ENCODE measurements at regions not wholly inside any gene's neighbourhood (a gene's known extent, or its start where the extent isn't known, plus 50 kb on each side); places are given as distances from the start of the nearest gene placed in this dataset.
A peak's percentile ranks its signal among the peaks of the same experiment; 100 is the strongest.
"Not testable (repeated sequence)": the region's sequence is repeated elsewhere in the genome, so short reads cannot be mapped to it uniquely, and the experiment has no call there.

DNA sequence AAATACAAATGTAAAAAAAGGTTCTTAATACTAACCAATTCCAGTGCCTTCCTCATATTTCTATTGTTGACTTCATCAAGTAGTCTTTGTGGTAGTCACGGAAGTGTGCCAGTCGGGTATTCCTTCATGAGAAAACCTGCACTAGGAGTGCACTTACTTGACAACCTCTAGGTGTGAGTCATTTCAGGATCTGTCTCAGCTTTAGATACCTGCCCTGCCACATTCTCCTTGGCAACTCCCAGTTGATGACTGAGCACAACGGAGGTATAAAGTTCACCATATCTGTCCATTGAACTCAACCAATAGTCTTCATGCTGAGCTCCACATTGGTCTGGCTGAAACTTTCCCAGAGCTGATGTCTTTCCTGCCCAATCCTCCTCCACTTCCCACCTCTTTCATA, 215.7 kb downstream of the SYT10 start:
- TF ChIP-seq POLR2AphosphoS5 (IDR thresholded peaks at IDR 0.05) (no peak), EP300 (IDR thresholded peaks at IDR 0.05) (no peak), POLR2A (IDR thresholded peaks at IDR 0.05) (no peak)
- TF ChIP-seq, protein P1, sequence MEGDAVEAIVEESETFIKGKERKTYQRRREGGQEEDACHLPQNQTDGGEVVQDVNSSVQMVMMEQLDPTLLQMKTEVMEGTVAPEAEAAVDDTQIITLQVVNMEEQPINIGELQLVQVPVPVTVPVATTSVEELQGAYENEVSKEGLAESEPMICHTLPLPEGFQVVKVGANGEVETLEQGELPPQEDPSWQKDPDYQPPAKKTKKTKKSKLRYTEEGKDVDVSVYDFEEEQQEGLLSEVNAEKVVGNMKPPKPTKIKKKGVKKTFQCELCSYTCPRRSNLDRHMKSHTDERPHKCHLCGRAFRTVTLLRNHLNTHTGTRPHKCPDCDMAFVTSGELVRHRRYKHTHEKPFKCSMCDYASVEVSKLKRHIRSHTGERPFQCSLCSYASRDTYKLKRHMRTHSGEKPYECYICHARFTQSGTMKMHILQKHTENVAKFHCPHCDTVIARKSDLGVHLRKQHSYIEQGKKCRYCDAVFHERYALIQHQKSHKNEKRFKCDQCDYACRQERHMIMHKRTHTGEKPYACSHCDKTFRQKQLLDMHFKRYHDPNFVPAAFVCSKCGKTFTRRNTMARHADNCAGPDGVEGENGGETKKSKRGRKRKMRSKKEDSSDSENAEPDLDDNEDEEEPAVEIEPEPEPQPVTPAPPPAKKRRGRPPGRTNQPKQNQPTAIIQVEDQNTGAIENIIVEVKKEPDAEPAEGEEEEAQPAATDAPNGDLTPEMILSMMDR (IDR thresholded peaks at IDR 0.05), result no peak
- intact Hi-C loops (cut with DNase I), result no loop called here
- Histone ChIP-seq H3K36me3 (no peaks in the 10 kb centered on the region), H3K4me1 (no peaks in the 10 kb centered on the region), H3K27me3 (no peaks in the 10 kb centered on the region), H3K4me3 (no peak overlapping the region), H3K9me3 (no peaks in the 10 kb centered on the region), H3K27ac (no peak overlapping the region)
- WGBS, 2 donors, result 77 to 87% methylated on average over 3 of the region's 3 CpGs
- DNase-seq, result no peak

- DNase-seq, result no peak
- WGBS, 2 donors, result 91 to 93% methylated on average over 4 of the region's 4 CpGs
- no peaks in the 10 kb centered on the region for H3K36me3 ChIP-seq
Measured at GRCh38 chr12:33222357-33222756, 217.3 kb downstream of the SYT10 start.

DNA sequence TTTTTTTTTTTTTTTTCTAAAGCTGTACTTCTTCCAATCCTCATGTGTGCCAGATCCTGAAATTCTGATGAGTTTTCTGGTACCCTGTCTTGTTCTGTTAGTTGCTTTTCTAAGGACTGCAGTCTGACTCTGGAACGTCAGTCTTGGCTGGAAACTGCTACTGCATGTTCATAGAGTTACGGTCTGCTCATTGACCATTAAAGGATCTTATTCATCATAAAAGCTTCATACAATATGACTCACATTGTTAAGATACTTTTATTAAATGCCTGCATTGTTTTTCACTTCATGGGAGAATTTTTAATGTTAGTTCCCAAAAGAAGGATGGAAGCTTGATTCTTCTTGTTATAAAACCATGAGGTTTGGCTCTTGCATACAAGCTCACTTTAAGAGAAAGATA, 233.6 kb downstream of the SYT10 start:
- WGBS, 2 donors, result 59 to 78% methylated on average over 2 of the region's 2 CpGs
- H3K27ac ChIP-seq, result peak overlapping the region in 1 of 4 donors; percentile 25
- H3K36me3 ChIP-seq, result no peaks in the 10 kb centered on the region
- peaks cover 0 to 8% (median 0%) of the 10 kb centered on the region in 4 donors for H3K4me1 ChIP-seq
- TF ChIP-seq POLR2A (IDR thresholded peaks at IDR 0.05) (no peak), POLR2AphosphoS5 (IDR thresholded peaks at IDR 0.05) (no peak), EP300 (IDR thresholded peaks at IDR 0.05) (no peak)
- TF ChIP-seq, protein P1 (IDR thresholded peaks at IDR 0.05), result no peak
- intact Hi-C loops (cut with DNase I), result no loop called here
- no peaks in the 10 kb centered on the region for H3K9me3 ChIP-seq
- H3K4me3 ChIP-seq, result no peak overlapping the region
- no peaks in the 10 kb centered on the region for H3K27me3 ChIP-seq
- DNase-seq, result no peak

More at GRCh38 chr12:33222357-33222756, 217.3 kb downstream of the SYT10 start:
- Histone ChIP-seq H3K27ac (no peak overlapping the region), H3K9me3 (peaks cover 0 to 3% (median 0%) of the 10 kb centered on the region in 4 donors), H3K4me1 (no peaks in the 10 kb centered on the region), H3K27me3 (no peaks in the 10 kb centered on the region), H3K4me3 (no peak overlapping the region)
- no peak for TF ChIP-seq POLR2A (IDR thresholded peaks at IDR 0.05)
- no peak for TF ChIP-seq EP300 (IDR thresholded peaks at IDR 0.05)
- TF ChIP-seq POLR2AphosphoS5 (IDR thresholded peaks at IDR 0.05), result no peak
- intact Hi-C loops (cut with DNase I), result no loop called here

DNA sequence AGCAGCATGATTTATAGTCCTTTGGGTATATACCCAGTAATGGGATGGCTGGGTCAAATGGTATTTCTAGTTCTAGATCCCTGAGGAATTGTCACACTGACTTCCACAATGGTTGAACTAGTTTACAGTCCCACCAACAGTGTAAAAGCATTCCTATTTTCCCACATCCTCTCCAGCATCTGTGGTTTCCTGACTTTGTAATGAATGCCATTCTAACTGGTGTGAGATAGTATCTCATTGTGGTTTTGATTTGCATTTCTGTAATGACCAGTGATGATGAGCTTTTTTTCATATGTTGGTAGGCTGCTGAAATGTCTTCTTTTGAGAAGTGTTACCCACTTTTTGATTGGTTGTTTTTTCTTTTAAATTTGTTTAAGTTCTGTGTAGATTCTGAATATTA, 245.2 kb downstream of the SYT10 start:
- H3K4me1 ChIP-seq; H3K27ac ChIP-seq; H3K9me3 ChIP-seq; H3K27me3 ChIP-seq; intact Hi-C loops (cut with DNase I); H3K36me3 ChIP-seq; DNase-seq; H3K4me3 ChIP-seq: not testable (repeated sequence)

GRCh38 chr12:33192226-33192625, 247.4 kb downstream of the SYT10 start:
- Histone ChIP-seq H3K27ac (no peak overlapping the region), H3K4me3 (no peak overlapping the region), H3K4me1 (no peaks in the 10 kb centered on the region), H3K27me3 (no peaks in the 10 kb centered on the region), H3K36me3 (no peaks in the 10 kb centered on the region), H3K9me3 (peaks cover 0 to 7% (median 0%) of the 10 kb centered on the region in 4 donors)
- intact Hi-C loops (cut with DNase I), result no loop called here
- no peak for DNase-seq
- WGBS, 2 donors, result 79 to 90% methylated on average over 4 of the region's 4 CpGs
- TF ChIP-seq POLR2A (IDR thresholded peaks at IDR 0.05), result no peak
- TF ChIP-seq POLR2AphosphoS5 (IDR thresholded peaks at IDR 0.05), result no peak
- no peak for TF ChIP-seq EP300 (IDR thresholded peaks at IDR 0.05)
- TF ChIP-seq, protein P1 (IDR thresholded peaks at IDR 0.05), result no peak

DNA sequence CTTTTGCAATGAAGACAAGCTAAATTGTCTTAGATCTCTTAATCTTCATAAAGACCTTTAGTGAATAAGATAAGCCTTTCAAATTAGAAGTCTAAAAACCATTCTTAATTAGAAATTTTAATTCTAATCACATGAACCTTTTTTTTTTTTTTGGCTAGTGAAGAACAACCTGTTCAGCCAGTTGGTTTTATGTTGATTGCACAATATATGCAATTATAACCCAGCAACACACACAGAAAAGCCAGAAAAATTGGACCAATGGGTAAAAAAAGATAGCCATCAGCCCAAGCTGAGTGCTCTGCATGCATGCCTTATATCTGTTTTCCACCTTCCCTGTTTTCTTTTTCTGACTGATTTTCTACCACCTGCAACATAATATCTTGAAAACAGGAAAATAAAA, 252.2 kb downstream of the SYT10 start:
- intact Hi-C loops (cut with DNase I), result no loop called here
- TF ChIP-seq POLR2A (IDR thresholded peaks at IDR 0.05) (no peak), POLR2AphosphoS5 (IDR thresholded peaks at IDR 0.05) (no peak), EP300 (IDR thresholded peaks at IDR 0.05) (no peak)
- TF ChIP-seq, protein P1 (IDR thresholded peaks at IDR 0.05), result no peak
- no peak for DNase-seq

More for the DNA sequence above, 252.2 kb downstream of the SYT10 start:
- Histone ChIP-seq H3K9me3 (no peaks in the 10 kb centered on the region), H3K4me3 (no peak overlapping the region), H3K36me3 (no peaks in the 10 kb centered on the region), H3K27me3 (no peaks in the 10 kb centered on the region), H3K4me1 (no peaks in the 10 kb centered on the region), H3K27ac (no peak overlapping the region)

All from sigmoid colon (tissue), 6 donors.